H54 (cell line): ENCODE measurements at regions not wholly inside any gene's neighbourhood (a gene's known extent, or its start where the extent isn't known, plus 50 kb on each side); places are given as distances from the start of the nearest gene placed in this dataset.

ENCODE experiments used
- DNase-seq: peaks from one replicate; pipeline ENCODE4 v3.0.0; 2011; ENCODE audit warnings: low spot score, mixed read lengths; ENCODE audit not compliant: insufficient read length
- FAIRE-seq: peaks from 3 replicates; lab custom pipeline; 2011; peaks lifted over from hg19 to GRCh38; lab: Jason Lieb, UNC
- POLR2A ChIP-seq: IDR thresholded peaks from 2 replicates; pipeline ENCODE4 v1.6.1; 2011; ENCODE audit warnings: low read depth, mild to moderate bottlenecking, low read length

DNA sequence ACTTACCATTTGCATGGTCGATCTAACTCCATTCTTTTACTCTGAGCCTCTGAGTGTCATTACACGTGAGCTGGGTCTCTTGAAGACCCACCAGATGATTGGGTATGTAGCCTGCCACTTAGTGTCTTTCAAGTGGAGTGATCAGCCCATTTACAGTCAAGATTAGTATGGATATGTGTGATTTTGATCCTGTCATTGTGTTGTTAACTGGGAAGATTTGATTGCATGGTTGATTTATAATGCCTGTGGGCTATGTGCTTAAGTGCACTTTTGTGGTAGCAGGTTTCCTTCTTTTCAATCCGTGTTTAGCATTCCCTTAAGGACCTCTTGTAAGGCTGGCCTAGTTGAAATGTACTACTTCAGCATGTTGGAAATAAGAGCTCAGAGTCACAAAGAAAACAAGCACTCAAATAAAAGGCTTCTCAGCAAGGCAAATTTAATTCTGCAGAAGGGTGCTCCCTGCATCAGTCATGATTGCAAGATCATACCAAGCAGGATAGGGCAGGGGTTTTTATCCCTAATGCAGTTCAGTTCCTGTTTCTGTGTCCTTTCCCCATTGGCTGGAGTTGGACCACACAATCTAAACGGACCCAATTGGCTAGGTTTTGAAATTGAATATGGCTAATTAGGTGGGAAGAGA, 230.7 kb upstream of the SYT4 start:
- TF ChIP-seq POLR2A = no peak
- FAIRE-seq (no peak), DNase-seq (no peak)

DNA sequence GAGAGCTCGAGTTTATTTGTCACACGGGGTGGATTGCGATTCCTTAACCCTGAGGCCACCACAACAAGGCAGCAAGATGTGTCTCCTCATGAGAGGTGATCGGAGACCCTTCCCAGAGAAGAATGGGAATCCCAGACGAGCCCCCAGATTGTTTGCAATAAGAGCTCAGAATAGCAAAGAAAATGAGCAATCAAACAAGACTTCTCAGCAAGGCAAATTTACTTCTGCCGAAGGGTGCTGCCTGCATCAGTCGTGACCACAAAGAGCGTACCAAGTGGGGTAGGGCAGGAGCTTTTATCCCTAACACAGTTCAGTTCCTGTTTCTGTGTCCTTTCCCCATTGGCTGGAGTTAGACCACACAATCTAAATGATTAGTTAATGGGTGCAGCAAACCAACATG, 237.5 kb upstream of the SYT4 start:
- no peak for TF ChIP-seq POLR2A
- DNase-seq = no peak
- no peak for FAIRE-seq

DNA sequence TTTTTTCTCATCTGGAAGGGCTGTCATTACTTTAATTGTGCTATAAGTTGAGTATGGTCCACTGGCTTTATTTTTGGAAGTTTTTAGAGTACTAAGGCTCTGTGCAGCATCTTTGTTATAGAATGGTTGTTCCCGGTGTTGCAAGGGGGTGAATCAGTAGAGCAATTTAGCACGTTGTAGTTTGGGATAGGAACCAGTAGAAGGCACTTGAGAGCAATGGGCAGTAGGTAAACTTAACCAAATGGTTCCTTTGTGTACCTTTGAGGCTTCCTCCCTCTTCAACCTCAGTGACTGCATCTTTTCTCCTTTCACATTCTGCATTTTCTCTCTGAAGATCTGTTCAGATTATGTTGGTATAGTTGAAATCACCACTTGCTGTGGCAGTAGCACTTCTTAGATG, 238.2 kb upstream of the SYT4 start:
- TF ChIP-seq POLR2A = no peak
- DNase-seq = no peak
- FAIRE-seq = no peak

DNA sequence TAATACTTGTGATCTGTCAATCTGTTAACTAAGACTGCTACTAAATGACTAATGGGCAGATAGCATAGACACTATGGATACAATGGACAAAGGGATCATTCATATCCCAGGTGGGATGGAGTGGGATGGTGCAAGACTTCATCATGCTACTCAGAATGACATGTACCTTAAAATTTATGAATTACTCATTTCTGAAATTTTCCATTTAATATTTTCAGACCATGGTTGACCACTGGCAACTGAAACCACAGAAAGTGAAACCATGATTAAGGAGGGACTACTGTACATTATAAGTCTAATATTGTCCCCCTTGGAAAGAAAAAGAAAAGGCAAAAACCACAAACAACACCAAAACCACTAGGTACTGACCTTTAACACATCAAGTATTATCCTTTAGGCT, 247.0 kb upstream of the SYT4 start:
- no peak for TF ChIP-seq POLR2A
- DNase-seq (no peak), FAIRE-seq (no peak)

DNA sequence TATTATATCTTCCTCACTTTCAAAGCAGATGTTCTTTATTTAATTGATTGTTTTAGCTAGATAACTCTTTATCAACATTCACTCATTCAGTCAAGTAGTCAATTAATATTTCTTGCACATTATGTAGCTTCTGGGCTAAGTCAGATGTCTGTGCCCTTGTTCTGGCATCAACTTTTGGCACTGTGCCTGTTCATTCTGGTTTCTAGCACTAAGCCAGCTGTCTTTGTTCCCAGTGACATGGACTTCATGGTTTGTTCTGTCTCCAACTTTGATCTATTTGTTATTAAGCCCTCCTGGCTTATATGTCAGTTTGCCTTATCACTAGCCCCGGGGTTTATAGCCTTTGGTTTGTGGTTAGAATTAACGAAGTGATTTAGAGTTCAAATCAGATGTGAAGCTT, 247.9 kb upstream of the SYT4 start:
- FAIRE-seq = no peak
- no peak for TF ChIP-seq POLR2A
- no peak for DNase-seq

DNA sequence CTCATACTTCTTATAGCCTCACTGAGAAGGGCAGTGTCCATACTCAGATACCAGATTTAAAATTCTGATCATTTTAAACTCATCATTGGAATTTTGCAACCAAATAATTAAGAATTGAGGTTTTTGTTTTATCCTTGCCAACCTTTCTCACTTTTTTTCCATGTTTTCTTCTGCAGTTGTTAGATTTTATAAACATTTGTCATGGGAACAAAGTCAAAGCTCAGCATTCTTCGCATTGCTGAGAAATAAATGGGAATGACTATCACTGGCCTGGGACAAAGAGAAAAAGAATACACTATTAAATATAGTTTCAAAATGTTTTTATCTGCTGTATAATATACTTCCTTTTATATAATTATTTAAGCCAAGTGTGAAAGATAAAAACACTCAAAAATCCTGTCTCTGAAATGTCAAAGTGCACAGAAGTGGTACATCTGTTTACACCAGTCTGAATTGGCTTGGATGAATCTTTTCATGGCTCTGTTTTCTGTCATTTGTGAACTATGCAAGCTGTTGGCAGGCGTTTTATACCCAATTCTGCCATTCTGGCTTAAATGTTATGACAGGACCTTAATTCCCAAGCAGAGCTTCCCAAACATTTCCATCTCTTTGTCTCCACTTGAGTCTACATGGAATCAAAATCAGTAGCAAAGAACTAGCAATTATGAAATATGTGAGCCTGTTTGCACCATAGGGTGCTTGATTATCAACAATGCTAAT, 249.3 kb upstream of the SYT4 start:
- FAIRE-seq (no peak), DNase-seq (no peak)
- TF ChIP-seq POLR2A = no peak

DNA sequence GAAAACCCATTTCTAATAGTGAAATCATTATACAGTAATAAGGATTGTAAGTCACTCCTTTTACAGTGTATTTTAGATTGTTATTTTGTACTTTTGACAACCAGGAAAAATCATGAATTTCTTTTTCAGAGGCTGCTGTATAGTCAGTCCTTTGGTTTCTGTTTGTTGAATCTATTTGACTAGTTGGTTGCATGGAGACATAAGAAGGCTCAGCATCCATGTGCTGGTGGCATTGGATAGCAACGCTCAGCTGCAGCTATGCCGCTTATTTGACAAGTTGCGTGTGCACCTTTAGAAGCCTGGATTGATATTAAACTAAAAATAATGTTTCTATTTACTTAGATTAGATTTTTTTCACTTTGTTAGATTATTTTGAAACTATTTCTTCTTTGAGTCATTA, 254.1 kb upstream of the SYT4 start:
- no peak for TF ChIP-seq POLR2A
- DNase-seq = no peak
- no peak for FAIRE-seq

DNA sequence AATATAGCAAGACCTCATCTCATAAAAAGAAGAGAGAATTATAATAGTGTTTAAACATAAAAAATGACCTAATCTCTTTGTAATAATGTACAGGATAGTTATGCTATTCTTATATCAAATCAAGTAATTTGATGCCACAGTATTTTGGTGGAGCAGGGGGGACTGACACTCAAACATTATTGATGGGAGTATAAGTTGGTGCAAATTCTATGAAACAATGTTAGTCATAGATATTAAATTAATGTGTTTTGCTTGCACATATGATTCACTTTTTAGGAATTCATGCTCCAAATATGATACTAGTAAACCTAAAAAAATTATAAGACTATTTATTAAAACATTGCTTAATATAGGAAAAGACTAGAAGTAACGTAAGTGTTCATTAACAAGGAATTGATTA, 256.1 kb upstream of the SYT4 start:
- DNase-seq (no peak), FAIRE-seq (no peak)
- TF ChIP-seq POLR2A = no peak

DNA sequence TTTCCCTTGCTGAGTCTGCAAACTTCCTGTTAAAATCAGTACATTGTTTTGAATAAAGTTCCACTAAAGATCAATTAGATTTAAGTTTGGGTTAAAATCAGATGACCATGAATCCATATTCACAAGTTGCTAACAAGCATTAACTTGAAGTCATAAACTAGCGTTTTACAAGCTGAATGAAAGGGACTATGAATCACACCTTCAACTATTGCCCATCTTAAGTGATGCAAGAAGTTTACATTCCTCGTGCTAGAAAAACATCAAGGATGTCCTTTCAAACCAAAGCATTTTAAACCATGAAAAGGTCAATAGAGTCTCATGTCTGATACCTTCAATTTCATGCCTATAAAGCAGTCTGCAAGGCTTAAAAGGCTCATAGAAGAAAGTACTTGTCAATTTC, 257.2 kb upstream of the SYT4 start:
- FAIRE-seq (no peak), DNase-seq (no peak)
- no peak for TF ChIP-seq POLR2A

DNA sequence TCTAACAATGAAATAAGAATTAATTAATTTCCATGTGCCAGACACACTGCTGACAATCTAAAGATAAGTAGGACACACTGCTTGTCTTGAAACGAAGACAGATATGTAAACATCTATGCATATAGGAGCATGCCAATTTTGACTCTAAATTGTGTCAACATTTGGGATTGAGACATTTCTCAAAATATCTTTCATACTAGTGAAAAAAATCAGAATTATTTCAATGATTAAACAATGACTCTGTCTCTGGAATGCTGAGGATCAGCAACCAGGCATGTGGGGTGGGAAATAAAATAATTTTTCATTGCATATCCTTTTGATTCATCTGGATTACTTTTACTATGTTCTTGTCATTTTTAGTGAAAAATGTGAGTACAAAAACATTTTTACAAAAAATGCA, 262.6 kb upstream of the SYT4 start:
- DNase-seq (no peak), FAIRE-seq (no peak)
- TF ChIP-seq POLR2A = no peak

DNA sequence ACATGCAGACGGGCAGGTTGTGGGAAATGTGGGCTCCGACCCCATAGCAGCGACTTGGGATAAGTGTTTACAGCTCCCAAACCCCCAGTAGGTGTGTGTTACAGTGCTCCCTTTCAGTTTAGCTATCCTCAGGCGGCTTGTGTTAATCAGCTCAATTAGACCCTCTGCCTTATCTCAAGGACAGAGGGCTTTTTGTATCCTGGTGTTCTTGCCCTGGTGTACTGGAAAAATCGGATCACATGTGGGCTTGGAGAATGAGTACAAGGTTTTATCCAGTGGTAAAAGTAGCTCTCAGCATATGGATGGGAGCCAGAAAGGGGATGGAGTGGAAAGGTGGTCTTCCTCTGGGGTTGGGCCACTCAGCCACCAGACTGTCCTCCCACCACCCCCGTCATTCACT, 264.7 kb upstream of the SYT4 start:
- DNase-seq = no peak
- no peak for FAIRE-seq
- no peak for TF ChIP-seq POLR2A

DNA sequence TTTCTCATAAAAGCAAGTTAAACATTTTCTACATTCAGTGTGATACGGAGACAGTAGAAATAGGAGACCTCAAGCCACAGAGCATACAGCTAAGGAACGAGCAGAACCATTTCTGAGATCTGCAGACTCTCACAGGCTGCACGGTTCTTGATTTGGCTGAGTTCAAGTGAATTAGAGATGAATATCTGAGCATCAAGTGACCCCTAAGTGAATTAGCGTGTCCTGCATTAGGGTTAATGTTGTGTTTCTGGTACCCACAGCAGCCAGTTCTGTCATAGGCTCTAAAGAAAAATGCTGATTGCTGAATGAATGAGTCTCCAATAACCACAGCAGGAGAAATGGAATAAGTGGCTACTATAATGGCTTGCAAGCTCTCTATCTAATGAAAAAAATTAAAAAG, 265.9 kb upstream of the SYT4 start:
- DNase-seq (no peak), FAIRE-seq (no peak)
- TF ChIP-seq POLR2A = no peak

DNA sequence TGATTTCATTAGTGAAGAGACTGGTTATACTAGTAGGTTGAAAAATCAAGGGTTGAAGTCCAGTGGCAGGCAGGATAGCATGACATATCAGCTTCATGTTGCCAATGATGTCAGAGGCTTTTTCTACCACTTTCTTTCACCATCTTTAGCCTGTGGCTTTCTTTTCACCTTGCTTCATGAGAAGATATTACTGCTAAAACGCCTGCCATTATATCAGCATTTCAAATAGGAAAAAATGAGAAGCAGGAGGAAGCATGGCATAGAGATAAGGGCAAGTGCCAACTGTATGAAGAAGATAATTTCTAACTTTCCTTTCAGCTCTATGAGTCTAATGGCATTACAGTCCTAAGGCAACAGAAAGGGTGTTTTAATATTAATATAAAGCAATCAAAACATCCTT, 270.2 kb upstream of the SYT4 start:
- TF ChIP-seq POLR2A = no peak
- no peak for FAIRE-seq
- no peak for DNase-seq

DNA sequence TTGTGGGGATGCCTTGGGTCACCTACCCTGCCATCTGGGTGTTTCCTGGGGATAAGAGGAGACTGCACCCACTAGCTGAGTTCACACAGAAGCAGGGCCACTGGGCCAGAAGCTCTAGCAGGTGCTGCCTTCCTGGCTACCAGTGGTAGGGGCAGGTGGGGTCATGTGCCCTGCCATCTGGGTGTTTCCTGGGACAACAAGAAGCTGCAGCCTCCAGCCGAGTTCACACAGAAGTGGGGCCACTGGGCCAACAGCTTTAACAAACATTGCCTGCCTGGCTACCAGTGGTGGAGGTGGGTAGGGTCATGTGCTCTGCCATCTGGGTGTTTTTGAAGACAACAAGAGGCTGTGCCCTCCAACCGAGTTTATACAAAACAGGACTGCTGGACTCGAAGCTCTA, 282.2 kb upstream of the SYT4 start:
- no peak for DNase-seq
- no peak for TF ChIP-seq POLR2A
- FAIRE-seq = no peak

DNA sequence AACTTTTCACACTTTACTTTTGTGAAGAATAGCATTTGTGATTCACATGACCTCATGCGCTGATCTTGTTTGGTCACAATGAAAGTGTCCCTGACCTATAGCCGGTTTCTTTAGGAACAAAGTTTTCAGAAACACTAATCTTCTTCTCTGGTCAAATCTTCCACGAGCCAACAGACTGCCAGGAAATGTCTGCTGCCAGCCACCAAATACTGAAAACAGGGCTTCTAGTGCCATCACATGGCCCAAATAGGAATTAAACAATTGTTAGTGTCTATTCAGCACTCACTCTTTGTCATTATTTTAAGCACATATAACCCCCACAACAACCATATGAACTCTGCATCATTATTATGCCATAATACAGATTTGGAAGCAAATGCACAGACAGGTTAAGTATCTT, 286.5 kb upstream of the SYT4 start:
- no peak for FAIRE-seq
- TF ChIP-seq POLR2A = no peak
- DNase-seq = no peak
